IMR-90 (cell line): ENCODE measurements at regions not wholly inside any gene's neighbourhood (a gene's known extent, or its start where the extent isn't known, plus 50 kb on each side); places are given as distances from the start of the nearest gene placed in this dataset.

Source experiments
- ATAC-seq: fragments of 200-7000 bp; cut with Tn5 transposase; 2 replicates; pipeline ENCODE4 v1.9.1; 2020; ENCODE audit warnings: low read depth, mild to moderate bottlenecking, moderate library complexity
- BruUV-seq: library from RNA; stranded (reverse); fragments of 400-500 nt; replicated peaks from 2 replicates; lab custom pipeline; 2021; lab: Mats Ljungman, UMichigan
- CTCF ChIA-PET: fragments of 300-600 bp; formaldehyde crosslinking; extraction: SDS; loops from one replicate; lab custom pipeline; 2021; ENCODE audit warnings: antibody characterized with exemption; lab: Yijun Ruan, JAX
- POLR2A ChIA-PET: fragments of 300-600 bp; sonication (Branson Sonifier 250); formaldehyde crosslinking; loops from one replicate; lab custom pipeline; 2022; ENCODE audit warnings: antibody characterized with exemption; ENCODE audit not compliant: unreplicated experiment; lab: Charles Lee
- DNase-seq: peaks from one replicate; pipeline ENCODE4 v3.0.0; 2013
- H2AFZ ChIP-seq: replicated peaks from 2 replicates; pipeline ENCODE3; 2013; ENCODE audit warnings: low read length, mild to moderate bottlenecking; ENCODE audit not compliant: poor library complexity
- H2AK5ac ChIP-seq: 2 replicates; pipeline ENCODE4 v1.6.1; 2013; ENCODE audit warnings: low read depth, low read length, inconsistent platforms
- H2AK9ac ChIP-seq: replicated peaks from 2 replicates; pipeline ENCODE3; 2013; ENCODE audit warnings: mild to moderate bottlenecking, low read depth, low read length, moderate library complexity; ENCODE audit not compliant: poor library complexity
- H2BK120ac ChIP-seq: 2 replicates; pipeline ENCODE4 v1.6.1; 2013; ENCODE audit warnings: low read depth, low read length, inconsistent platforms
- H2BK15ac ChIP-seq: 3 replicates; pipeline ENCODE4 v1.6.1; 2013; ENCODE audit warnings: low read depth, low read length, inconsistent platforms
- H2BK20ac ChIP-seq: 2 replicates; pipeline ENCODE4 v1.6.1; 2013; ENCODE audit warnings: low read depth, mild to moderate bottlenecking, inconsistent platforms, low read length, moderate library complexity
- H2BK5ac ChIP-seq: 2 replicates; pipeline ENCODE4 v1.6.1; 2013; ENCODE audit warnings: mild to moderate bottlenecking, low read depth, low read length, inconsistent platforms; ENCODE audit not compliant: poor library complexity, severe bottlenecking
- H3K14ac ChIP-seq: replicated peaks from 2 replicates; pipeline ENCODE4 v1.6.1; 2013; ENCODE audit warnings: low read depth, low read length, inconsistent platforms
- H3K18ac ChIP-seq: 2 replicates; pipeline ENCODE4 v1.6.1; 2013; ENCODE audit warnings: low read depth, low read length, control low read depth
- H3K23ac ChIP-seq: 2 replicates; pipeline ENCODE4 v1.6.1; 2013; ENCODE audit warnings: low read depth, low read length, inconsistent platforms
- H3K27ac ChIP-seq: 2 replicates; pipeline ENCODE4 v1.5.1; 2013; ENCODE audit warnings: mild to moderate bottlenecking, control low read depth, low read length; ENCODE audit not compliant: insufficient read depth
- H3K27me3 ChIP-seq: 2 replicates; pipeline ENCODE4 v1.6.1; 2013; ENCODE audit warnings: low read length; ENCODE audit not compliant: control insufficient read depth, insufficient read depth
- H3K36me3 ChIP-seq: 2 replicates; pipeline ENCODE4 v1.6.1; 2013; ENCODE audit warnings: low read length, mixed read lengths; ENCODE audit not compliant: control insufficient read depth, insufficient read depth
- H3K4ac ChIP-seq: 2 replicates; pipeline ENCODE4 v1.6.1; 2013; ENCODE audit warnings: low read depth, low read length, inconsistent platforms
- H3K4me1 ChIP-seq: 2 replicates; pipeline ENCODE4 v1.6.1; 2013; ENCODE audit warnings: low read length, mixed read lengths; ENCODE audit not compliant: control insufficient read depth, insufficient read depth
- H3K4me2 ChIP-seq: 2 replicates; pipeline ENCODE4 v1.6.1; 2013; ENCODE audit warnings: low read depth, mild to moderate bottlenecking, control low read depth, low read length, moderate library complexity
- H3K4me3 ChIP-seq: 2 replicates; pipeline ENCODE4 v1.5.1; 2013; ENCODE audit warnings: low read depth, mild to moderate bottlenecking, control low read depth, low read length, moderate library complexity; ENCODE audit not compliant: insufficient read depth
- H3K56ac ChIP-seq: 2 replicates; pipeline ENCODE4 v1.6.1; 2013; ENCODE audit warnings: low read length, inconsistent platforms; ENCODE audit not compliant: insufficient read depth; ENCODE audit errors: extremely low read depth
- H3K79me1 ChIP-seq, 2 experiments: 2 replicates each; pipeline ENCODE4 v1.6.1; 2013; ENCODE audit warnings: low read length in 2 of 2, inconsistent platforms in 1 of 2, low read depth in 1 of 2
- H3K9ac ChIP-seq: 2 replicates; pipeline ENCODE4 v1.6.1; 2013; ENCODE audit warnings: low read depth, low read length, control low read depth
- H3K9me1 ChIP-seq: 2 replicates; pipeline ENCODE4 v1.6.1; 2013; ENCODE audit warnings: low read length, inconsistent platforms; ENCODE audit not compliant: insufficient read depth
- H3K9me3 ChIP-seq: 2 replicates; pipeline ENCODE4 v1.6.1; 2013; ENCODE audit warnings: low read length; ENCODE audit not compliant: control insufficient read depth, insufficient read depth
- H4K20me1 ChIP-seq: 2 replicates; pipeline ENCODE4 v1.6.1; 2013; ENCODE audit warnings: low read length, inconsistent platforms; ENCODE audit not compliant: insufficient read depth
- H4K5ac ChIP-seq: 2 replicates; pipeline ENCODE4 v1.6.1; 2013; ENCODE audit warnings: mild to moderate bottlenecking, low read depth, low read length, control low read depth
- H4K8ac ChIP-seq, 2 experiments: 2 replicates each; pipeline ENCODE4 v1.6.1; 2013; ENCODE audit warnings: low read depth in 2 of 2, low read length in 2 of 2, control low read depth in 1 of 2, inconsistent platforms in 1 of 2
- H4K91ac ChIP-seq: 2 replicates; pipeline ENCODE4 v1.6.1; 2013; ENCODE audit warnings: low read depth, low read length, inconsistent platforms; ENCODE audit not compliant: insufficient read depth
- BHLHE40 ChIP-seq: fragments of 150-350 bp; IDR thresholded peaks from 2 replicates; pipeline ENCODE4 v1.6.1; 2016; ENCODE audit warnings: mild to moderate bottlenecking, low read depth, low read length
- CEBPB ChIP-seq: IDR thresholded peaks from 2 replicates; pipeline ENCODE4 v1.6.1; 2012; ENCODE audit warnings: low read depth, low read length, improper control_type of control experiment
- CHD1 ChIP-seq: IDR thresholded peaks from 2 replicates; pipeline ENCODE4 v1.6.1; 2012; ENCODE audit warnings: low read depth, low read length, improper control_type of control experiment
- CTCF ChIP-seq: conservative IDR thresholded peaks from 2 replicates; pipeline ENCODE4 v1.5.1; 2012; ENCODE audit warnings: mild to moderate bottlenecking, low read depth, low read length, improper control_type of control experiment
- FOS ChIP-seq: fragments of 150-350 bp; IDR thresholded peaks from 2 replicates; pipeline ENCODE4 v1.6.1; 2016; ENCODE audit warnings: low read depth, low read length
- MAFK ChIP-seq: IDR thresholded peaks from 2 replicates; pipeline ENCODE4 v1.6.1; 2012; ENCODE audit warnings: low read depth, low read length, improper control_type of control experiment
- MAZ ChIP-seq: IDR thresholded peaks from 2 replicates; pipeline ENCODE4 v1.6.1; 2012; ENCODE audit warnings: low read depth, mild to moderate bottlenecking, low read length, improper control_type of control experiment, moderate library complexity, borderline replicate concordance
- MXI1 ChIP-seq: IDR thresholded peaks from 2 replicates; pipeline ENCODE4 v1.6.1; 2012; ENCODE audit warnings: low read depth, mild to moderate bottlenecking, low read length, moderate library complexity, borderline replicate concordance
- NFE2L2 ChIP-seq: fragments of 150-350 bp; IDR thresholded peaks from 2 replicates; pipeline ENCODE4 v1.6.1; 2016; ENCODE audit warnings: low read depth, mild to moderate bottlenecking, low read length
- POLR2A ChIP-seq: IDR thresholded peaks from 2 replicates; pipeline ENCODE4 v1.6.1; 2012; ENCODE audit warnings: mild to moderate bottlenecking, low read depth, low read length
- RAD21 ChIP-seq: IDR thresholded peaks from 2 replicates; pipeline ENCODE4 v1.6.1; 2012; ENCODE audit warnings: low read length, improper control_type of control experiment
- RCOR1 ChIP-seq: IDR thresholded peaks from 2 replicates; pipeline ENCODE4 v1.6.1; 2012; ENCODE audit warnings: mild to moderate bottlenecking, low read length, improper control_type of control experiment; ENCODE audit not compliant: insufficient replicate concordance
- RFX5 ChIP-seq: IDR thresholded peaks from 2 replicates; pipeline ENCODE4 v1.8.0; 2012; ENCODE audit warnings: low read depth, mild to moderate bottlenecking, low read length, moderate library complexity
- SMC3 ChIP-seq: fragments of 150-350 bp; IDR thresholded peaks from 2 replicates; pipeline ENCODE4 v1.6.1; 2016; ENCODE audit warnings: low read depth, mild to moderate bottlenecking, antibody characterized with exemption, low read length, moderate library complexity
- USF2 ChIP-seq: fragments of 150-350 bp; IDR thresholded peaks from 2 replicates; pipeline ENCODE4 v1.6.1; 2017; ENCODE audit warnings: mild to moderate bottlenecking, antibody characterized with exemption, low read length, low read depth
- WGBS, 2 experiments: methylation state at CpG; one replicate each; pipeline versions ENCODE4 v1.1.5 to v1.1.7; 2013; ENCODE audit warnings: missing lambda C conversion rate in 2 of 2; ENCODE audit not compliant: insufficient read length in 1 of 2; ENCODE audit errors: extremely low coverage in 2 of 2; 5-methylcytosine and 5-hydroxymethylcytosine counted together
- dilution Hi-C: fragments of 300-500 bp; cut with HindIII; formaldehyde crosslinking; loops from one replicate; pipeline ENCODE4 v1.14.3; 2018; ENCODE audit warnings: low sequenced_read_pairs; ENCODE audit not compliant: unreplicated experiment
- in situ Hi-C: fragments of 300-500 bp; cut with MboI; formaldehyde crosslinking; loops from 3 replicates; pipeline ENCODE4 v1.14.3; 2019; ENCODE audit warnings: low sequenced_read_pairs, inconsistent platforms, mixed read lengths
- intact Hi-C: fragments of 100-400 bp; cut with micrococcal nuclease; formaldehyde crosslinking; loops from 2 replicates; pipeline ENCODE4 v1.10.0; 2022

- no peak overlapping the region for H4K8ac ChIP-seq
- no peak overlapping the region for H2AFZ ChIP-seq
- dilution Hi-C loops = no loop called here
- H3K56ac ChIP-seq = no peak overlapping the region
- no TSS peak for BruUV-seq
- no peak overlapping the region for H3K4ac ChIP-seq
- no peak overlapping the region for H2BK20ac ChIP-seq
- ATAC-seq (0 out of 2 replicates have a peak, but pooled peaks have one; percentile 29), DNase-seq (peak; percentile 41)
- no peaks in the 10 kb centered on the region for H3K36me3 ChIP-seq
- WGBS, 2 experiments = no CpG with 5 or more reads among the region's 3 CpGs
- H3K23ac ChIP-seq = no peak overlapping the region
- no peak overlapping the region for H3K14ac ChIP-seq
- intact Hi-C loops = no loop called here
- no peak overlapping the region for H2BK5ac ChIP-seq
- no peak overlapping the region for H3K27ac ChIP-seq
- H3K79me1 ChIP-seq = no peaks in the 10 kb centered on the region
- ChIA-PET CTCF (interaction anchor here (0.9 kb wide), 1 partner anchor 14 kb away, joined by 3 read pairs; no protein-coding TSS in a partner anchor), POLR2A (no interaction called here)
- no peak overlapping the region for H4K91ac ChIP-seq
- no peak overlapping the region for H2AK9ac ChIP-seq
- H2AK5ac ChIP-seq = no peak overlapping the region
- in situ Hi-C loops = loop anchor here (25.0 kb wide), 1 partner anchor 909 kb away; the partner anchor contains the start of gene PTH2R
- no peaks in the 10 kb centered on the region for H4K20me1 ChIP-seq
- no peak overlapping the region for H3K4me3 ChIP-seq
- no peak overlapping the region for H3K18ac ChIP-seq
- H3K9ac ChIP-seq = no peak overlapping the region
- H3K9me3 ChIP-seq = no peaks in the 10 kb centered on the region
- no peaks in the 10 kb centered on the region for H3K4me1 ChIP-seq
- no peak overlapping the region for H2BK120ac ChIP-seq
- no peaks in the 10 kb centered on the region for H3K9me1 ChIP-seq
- H2BK15ac ChIP-seq = no peak overlapping the region
- no peak overlapping the region for H3K4me2 ChIP-seq
- no peaks in the 10 kb centered on the region for H3K27me3 ChIP-seq
- TF ChIP-seq RCOR1 = no peak
- no peak for TF ChIP-seq FOS
- TF ChIP-seq RAD21 = no peak
- no peak for TF ChIP-seq MXI1
- TF ChIP-seq POLR2A = no peak
- no peak for TF ChIP-seq SMC3
- TF ChIP-seq NFE2L2 = no peak
- no peak for TF ChIP-seq CHD1
- no peak for TF ChIP-seq MAFK
- TF ChIP-seq BHLHE40 = no peak
- no peak for TF ChIP-seq RFX5
- no peak for TF ChIP-seq CTCF
- TF ChIP-seq MAZ = no peak
- TF ChIP-seq CEBPB = no peak
- TF ChIP-seq USF2 = no peak
- no peak overlapping the region for H4K5ac ChIP-seq
Measured at GRCh38 chr2:209321076-209321475, 102.8 kb upstream of the MAP2 start.
